Transverse colon (tissue), 4 donors: ENCODE measurements at regions not wholly inside any gene's neighbourhood (a gene's known extent, or its start where the extent isn't known, plus 50 kb on each side); places are given as distances from the start of the nearest gene placed in this dataset.

Experiments used
- DNase-seq: peaks from one replicate; pipeline ENCODE4 v3.0.0-alpha.2; 2019
- H3K27ac ChIP-seq, 4 donors: fragments of 200-600 bp; sonication (generic); 2 replicates each; pipeline ENCODE4 v1.5.1; 2016 to 2018; ENCODE audit warnings: inconsistent platforms in 4 of 4
- H3K27me3 ChIP-seq: fragments of 200-600 bp; sonication (generic); 2 replicates; pipeline ENCODE4 v1.5.1; 2017; ENCODE audit warnings: inconsistent platforms
- H3K36me3 ChIP-seq, 4 donors: fragments of 200-600 bp; sonication (generic); 2 replicates each; pipeline ENCODE4 v1.5.1; 2017 to 2019; ENCODE audit warnings: inconsistent platforms in 4 of 4
- H3K4me1 ChIP-seq, 4 donors: fragments of 200-600 bp; sonication (generic); 2 replicates each; pipeline ENCODE4 v1.5.1; 2017 to 2020; ENCODE audit warnings: inconsistent platforms in 4 of 4
- H3K4me3 ChIP-seq, 4 donors: fragments of 200-600 bp; sonication (generic); 1 replicate in 1 of 4; 2 replicates in 3 of 4; pipeline versions ENCODE4 v1.5.1 to v1.6.1; 2017 to 2019; ENCODE audit warnings: inconsistent platforms in 4 of 4
- H3K9me3 ChIP-seq, 2 donors: fragments of 200-600 bp; sonication (generic); 2 replicates each; pipeline ENCODE4 v1.5.1; 2017 to 2019; ENCODE audit warnings: inconsistent platforms in 2 of 2
- CTCF ChIP-seq, 5 experiments: fragments of 200-600 bp in 3 of 5; fragments of 450-650 bp in 2 of 5; sonication (generic) in 3 of 5; IDR thresholded peaks; 1 replicate in 2 of 5; 2 replicates in 3 of 5; pipeline ENCODE4 v1.5.1; 2016 to 2017; ENCODE audit warnings: antibody characterized with exemption in 5 of 5, inconsistent platforms in 3 of 5, mild to moderate bottlenecking in 2 of 5, moderate library complexity in 1 of 5
- EP300 ChIP-seq: sonication (generic); formaldehyde crosslinking; IDR thresholded peaks from one replicate; pipeline ENCODE4 v1.6.1; 2017; ENCODE audit warnings: antibody characterized with exemption, low read depth
- POLR2A ChIP-seq: fragments of 450-650 bp; IDR thresholded peaks from one replicate; pipeline ENCODE4 v1.6.1; 2016; ENCODE audit warnings: antibody characterized with exemption, mild to moderate bottlenecking, moderate library complexity
- POLR2AphosphoS5 ChIP-seq, 3 donors: sonication (generic); formaldehyde crosslinking; IDR thresholded peaks; one replicate each; pipeline ENCODE4 v1.6.1; 2016; ENCODE audit warnings: antibody characterized with exemption in 3 of 3
- WGBS, 2 donors: methylation state at CpG; one replicate each; pipeline ENCODE4 v1.1.5; 2018; ENCODE audit warnings: low coverage in 1 of 2; 5-methylcytosine and 5-hydroxymethylcytosine counted together
- in situ Hi-C, 4 donors: fragments of 200-750 bp; cut with MboI; loops; one replicate each; pipeline versions ENCODE4 v1.15.0 to v1.15.1; 2017; ENCODE audit warnings: low sequenced_read_pairs in 3 of 4, low pct_ligation_motif_present in 1 of 4, low pct_unique_long_range_greater_than_20kb in 1 of 4
- intact Hi-C: fragments of 100-400 bp; cut with DNase I; formaldehyde crosslinking; loops from one replicate; pipeline ENCODE4 v1.15.1; 2023; ENCODE audit warnings: low total_unique reads

GRCh38 chr2:12277241-12278034 is 439.3 kb upstream of the TRIB2 start:
- Histone ChIP-seq H3K27ac (no peak overlapping the region), H3K9me3 (no peaks in the 10 kb centered on the region), H3K4me1 (peaks cover 0 to 8% (median 2%) of the 10 kb centered on the region in 4 donors), H3K27me3 (no peaks in the 10 kb centered on the region), H3K36me3 (no peaks in the 10 kb centered on the region), H3K4me3 (no peak overlapping the region)
- WGBS, 2 donors, result 72 to 74% methylated on average over 6 to 7 of the region's 7 CpGs
- in situ Hi-C loops, result no loop called here
- no peak for DNase-seq
- intact Hi-C loops, result no loop called here
- TF ChIP-seq EP300, result no peak
- no peak for TF ChIP-seq POLR2AphosphoS5 (IDR thresholded peaks at IDR 0.05)
- no peak for TF ChIP-seq CTCF (IDR thresholded peaks at IDR 0.05)
- TF ChIP-seq POLR2A, result no peak

DNA sequence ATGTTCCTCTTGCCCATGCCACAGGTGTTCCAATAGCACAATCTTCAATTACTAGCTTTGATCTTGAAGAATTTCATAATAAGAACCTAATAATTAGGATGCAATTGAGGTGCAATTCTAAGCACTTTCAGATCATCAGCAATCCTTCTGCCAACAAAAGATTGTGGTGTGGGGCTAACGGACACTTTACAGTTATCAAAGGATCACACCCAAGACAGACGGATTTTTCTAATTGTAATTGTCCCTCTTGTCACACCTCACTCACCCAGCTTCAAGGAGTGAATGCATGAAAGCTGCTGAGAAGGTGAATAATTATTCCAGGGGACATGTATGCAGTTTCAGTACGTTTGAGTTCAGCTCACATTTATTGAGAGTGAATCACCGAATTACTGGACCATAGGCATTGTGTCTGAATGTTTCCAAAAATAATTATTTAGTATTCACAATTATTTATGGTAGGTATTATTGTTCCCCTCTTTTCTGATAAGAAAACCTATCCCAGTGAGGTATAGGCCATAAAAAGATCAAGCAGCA is 438.5 kb upstream of the TRIB2 start:
- intact Hi-C loops, result no loop called here
- Histone ChIP-seq H3K27me3 (no peaks in the 10 kb centered on the region), H3K9me3 (no peaks in the 10 kb centered on the region), H3K27ac (no peak overlapping the region), H3K4me3 (no peak overlapping the region), H3K36me3 (no peaks in the 10 kb centered on the region), H3K4me1 (peaks cover 0 to 3% (median under 1%) of the 10 kb centered on the region in 4 donors)
- in situ Hi-C loops, result no loop called here
- no peak for TF ChIP-seq EP300
- TF ChIP-seq POLR2AphosphoS5 (IDR thresholded peaks at IDR 0.05), result no peak
- no peak for TF ChIP-seq POLR2A
- no peak for TF ChIP-seq CTCF (IDR thresholded peaks at IDR 0.05)
- DNase-seq, result no peak
- WGBS, 2 donors, result 70 to 90% methylated on average over 3 to 4 of the region's 4 CpGs

DNA sequence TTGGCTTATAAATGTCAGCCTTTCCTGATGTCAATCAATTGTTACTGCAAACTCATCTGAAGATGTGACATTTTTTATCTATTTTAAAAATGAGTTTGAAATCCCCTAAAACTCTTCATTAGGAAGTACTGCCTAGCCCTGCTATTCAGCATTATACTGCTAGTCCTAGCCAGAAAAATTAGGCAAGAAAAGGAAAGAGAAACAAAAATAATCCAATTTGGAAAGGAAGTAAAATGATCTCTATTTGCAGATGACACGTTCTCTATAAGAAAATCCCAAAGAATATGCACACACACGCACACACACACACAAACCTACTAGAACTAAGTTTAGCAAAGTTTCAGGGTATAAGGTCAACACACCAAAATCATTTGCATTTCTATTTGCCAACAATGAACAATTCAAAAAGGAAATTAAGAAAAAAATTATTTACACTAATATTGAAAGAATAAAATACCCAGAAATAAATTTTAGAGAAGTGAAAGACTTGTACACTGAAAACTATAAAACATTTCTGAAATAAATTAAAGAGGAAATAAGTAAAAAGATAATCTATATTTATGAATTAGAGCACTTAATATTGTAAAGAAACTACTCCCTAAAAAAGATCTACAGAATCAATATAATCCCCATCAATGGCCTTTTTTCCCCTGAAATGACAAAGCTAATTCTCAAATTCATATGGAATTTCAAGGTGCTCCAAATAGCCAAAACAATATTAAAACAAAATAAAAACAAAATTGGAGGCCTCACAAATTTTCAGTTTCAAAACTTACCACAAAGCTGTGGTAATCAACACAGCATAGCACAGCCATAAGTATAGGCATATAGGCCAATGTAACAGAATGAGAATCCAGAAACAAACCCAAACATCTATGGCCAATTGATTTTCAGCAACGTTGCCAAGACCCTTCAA is 433.7 kb upstream of the TRIB2 start:
- Histone ChIP-seq H3K4me1 (peaks cover 0 to 8% (median 2%) of the 10 kb centered on the region in 4 donors), H3K4me3 (no peak overlapping the region), H3K27ac (no peak overlapping the region), H3K36me3 (no peaks in the 10 kb centered on the region), H3K9me3 (no peaks in the 10 kb centered on the region), H3K27me3 (no peaks in the 10 kb centered on the region)
- TF ChIP-seq CTCF (IDR thresholded peaks at IDR 0.05) (no peak), POLR2A (no peak), POLR2AphosphoS5 (IDR thresholded peaks at IDR 0.05) (no peak), EP300 (no peak)
- in situ Hi-C loops, result no loop called here
- no peak for DNase-seq
- intact Hi-C loops, result no loop called here
- 74 to 80% methylated on average over 3 of the region's 3 CpGs for WGBS, 2 donors

GRCh38 chr2:12284037-12284436 is 432.7 kb upstream of the TRIB2 start:
- TF ChIP-seq POLR2A (no peak), EP300 (no peak), CTCF (IDR thresholded peaks at IDR 0.05) (no peak), POLR2AphosphoS5 (IDR thresholded peaks at IDR 0.05) (no peak)
- intact Hi-C loops (no loop called here), in situ Hi-C loops (no loop called here)
- Histone ChIP-seq H3K27me3 (no peaks in the 10 kb centered on the region), H3K4me3 (no peak overlapping the region), H3K4me1 (peaks cover 0 to 8% (median 3%) of the 10 kb centered on the region in 4 donors), H3K9me3 (no peaks in the 10 kb centered on the region), H3K27ac (no peak overlapping the region), H3K36me3 (no peaks in the 10 kb centered on the region)
- 73 to 91% methylated on average over 5 of the region's 5 CpGs for WGBS, 2 donors
- DNase-seq, result no peak
